NCI-H146 (cell line): ENCODE measurements at regions not wholly inside any gene's neighbourhood (a gene's known extent, or its start where the extent isn't known, plus 50 kb on each side); places are given as distances from the start of the nearest gene placed in this dataset.

Source experiments
- DNase-seq: peaks from one replicate; lab custom pipeline; 2025; lab: John Stamatoyannopoulos, UW

GRCh38 chr9:119639287-119639955, 270.2 kb upstream of the BRINP1 start:
- DNase-seq: no peak

GRCh38 chr9:119634006-119634405, 264.8 kb upstream of the BRINP1 start:
- no peak for DNase-seq

DNA sequence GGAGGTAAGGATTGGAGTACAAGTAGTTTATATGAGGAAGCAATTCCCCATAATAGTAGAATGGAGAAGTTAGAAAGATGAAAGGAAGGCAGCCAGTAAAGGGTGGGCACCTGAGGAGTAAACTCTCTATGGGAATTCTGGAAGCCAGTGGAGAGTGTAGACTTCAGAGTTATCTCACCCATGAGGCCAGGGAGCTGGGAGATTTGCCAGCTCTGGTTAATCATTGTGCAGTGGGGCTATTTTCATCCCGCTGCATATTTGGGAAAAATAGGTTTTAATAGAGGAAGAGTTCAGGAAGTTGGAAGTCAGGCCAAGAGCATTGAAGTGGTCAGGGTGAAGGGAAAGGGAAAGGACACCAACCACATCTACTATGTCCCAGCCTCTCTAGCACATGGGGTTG, 242.3 kb upstream of the BRINP1 start:
- DNase-seq: no peak

DNA sequence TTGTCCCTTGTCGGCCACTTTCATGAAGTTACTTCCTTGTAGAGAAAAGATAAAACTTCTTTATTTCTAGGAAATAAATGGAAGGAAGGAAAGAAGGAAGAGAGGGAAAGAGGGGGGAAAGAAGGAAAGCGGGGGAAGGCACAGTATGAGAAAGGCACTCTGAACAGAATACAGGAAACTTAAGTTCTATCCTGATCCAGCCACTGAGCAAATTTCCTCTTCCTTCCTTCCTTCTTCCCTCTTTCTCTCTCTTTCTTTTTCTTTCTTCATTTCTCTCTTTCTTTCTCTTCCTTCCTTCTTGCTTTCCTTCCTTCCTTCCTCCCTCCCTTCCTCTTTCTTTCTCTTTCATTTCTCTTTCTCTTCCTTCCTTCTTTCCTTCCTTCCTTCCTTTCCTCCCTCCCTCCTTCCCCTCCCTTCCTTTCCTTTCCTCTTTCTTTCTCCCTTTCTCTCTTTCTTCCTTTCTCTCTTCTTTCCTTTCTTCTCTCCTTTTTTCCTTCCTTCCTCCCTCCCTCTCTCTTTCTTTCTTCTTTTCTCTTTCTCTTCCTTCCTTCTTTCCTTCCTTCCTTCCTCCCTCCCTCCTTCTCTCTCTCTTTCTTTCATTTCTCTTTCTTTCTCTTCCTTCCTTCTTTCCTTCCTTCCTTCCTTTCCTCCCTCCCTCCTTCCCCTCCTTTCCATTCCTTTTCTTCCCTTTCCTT, 240.2 kb upstream of the BRINP1 start:
- no peak for DNase-seq

DNA sequence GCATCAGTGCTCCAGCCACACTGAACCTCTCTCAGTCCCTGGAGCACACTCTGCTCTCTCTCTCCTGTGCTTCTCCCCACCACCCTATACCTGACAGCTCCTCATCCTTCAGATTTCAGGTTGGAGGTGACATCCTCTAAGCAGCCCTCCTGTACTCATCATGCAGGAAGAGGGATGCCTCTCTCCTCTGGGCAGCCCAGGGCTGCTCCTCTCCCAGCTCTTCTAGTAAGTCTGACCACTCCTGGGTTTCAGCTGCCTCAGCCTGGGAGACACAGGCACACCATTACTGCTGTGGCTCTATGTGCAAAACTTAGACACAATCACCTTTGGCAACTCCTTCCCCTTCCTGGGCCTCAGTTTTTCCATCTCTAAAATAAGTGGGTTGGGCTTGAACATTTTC, 232.4 kb upstream of the BRINP1 start:
- DNase-seq: no peak

- no peak for DNase-seq
Measured at GRCh38 chr9:119597499-119597898, 228.3 kb upstream of the BRINP1 start.

DNA sequence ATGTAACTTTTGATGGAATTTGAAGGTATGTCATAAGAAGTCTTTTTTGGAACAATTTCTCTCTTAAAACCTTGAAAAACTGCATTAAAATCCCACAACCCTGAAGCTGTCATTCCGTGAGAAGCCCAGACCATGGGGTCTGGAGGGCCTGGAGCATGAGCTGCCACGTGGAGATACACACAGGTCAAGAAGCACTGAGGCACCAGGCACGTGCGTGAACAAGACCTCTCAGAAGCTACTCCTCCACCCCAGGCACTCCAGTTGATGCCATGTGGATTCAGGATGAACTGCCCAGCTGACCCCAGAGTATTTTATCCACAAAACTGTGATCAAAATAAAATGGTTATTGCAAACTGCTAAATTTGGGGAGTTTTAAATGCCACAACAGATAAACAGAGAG, 227.5 kb upstream of the BRINP1 start:
- DNase-seq: no peak

- no peak for DNase-seq
Measured at GRCh38 chr9:119588874-119589744, 219.9 kb upstream of the BRINP1 start.

DNA sequence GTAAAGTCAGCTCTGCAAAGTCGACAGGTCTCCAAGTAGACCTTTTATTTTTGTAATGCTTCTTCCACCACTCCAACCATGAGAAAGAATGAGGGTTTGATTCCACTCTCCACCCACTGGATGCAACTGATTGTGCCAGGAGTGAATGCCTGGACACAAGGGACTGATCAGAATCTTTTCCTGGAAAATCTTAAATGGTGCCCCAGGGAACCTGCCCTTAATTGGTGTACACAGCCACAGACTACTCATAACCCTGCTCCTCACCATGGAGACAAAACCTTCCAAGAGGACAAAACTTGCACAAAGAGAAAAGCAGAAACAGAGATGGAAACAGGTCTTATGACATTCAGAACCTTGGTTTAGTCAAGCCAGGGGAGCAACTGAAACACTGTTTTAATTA, 208.6 kb upstream of the BRINP1 start:
- DNase-seq: no peak

DNA sequence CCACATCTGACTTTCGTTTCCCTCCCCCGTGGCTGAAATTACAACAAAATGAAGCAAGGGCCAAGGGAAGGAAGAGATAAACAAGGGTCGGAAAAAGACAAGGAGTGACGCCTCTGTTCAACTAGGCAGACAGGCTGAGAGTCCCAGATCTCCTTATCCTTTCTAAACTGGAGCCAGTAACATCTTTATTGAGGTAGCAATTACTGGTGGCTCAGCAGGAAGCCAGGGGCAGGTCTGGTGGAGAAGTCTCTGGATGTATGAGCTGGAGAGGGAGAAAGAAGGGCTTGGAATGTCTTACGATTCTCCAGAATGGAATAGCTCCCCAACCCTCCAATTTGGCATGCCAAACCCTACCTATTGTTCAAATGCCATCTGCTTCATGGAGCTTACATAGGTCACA, 190.8 kb upstream of the BRINP1 start:
- no peak for DNase-seq

DNA sequence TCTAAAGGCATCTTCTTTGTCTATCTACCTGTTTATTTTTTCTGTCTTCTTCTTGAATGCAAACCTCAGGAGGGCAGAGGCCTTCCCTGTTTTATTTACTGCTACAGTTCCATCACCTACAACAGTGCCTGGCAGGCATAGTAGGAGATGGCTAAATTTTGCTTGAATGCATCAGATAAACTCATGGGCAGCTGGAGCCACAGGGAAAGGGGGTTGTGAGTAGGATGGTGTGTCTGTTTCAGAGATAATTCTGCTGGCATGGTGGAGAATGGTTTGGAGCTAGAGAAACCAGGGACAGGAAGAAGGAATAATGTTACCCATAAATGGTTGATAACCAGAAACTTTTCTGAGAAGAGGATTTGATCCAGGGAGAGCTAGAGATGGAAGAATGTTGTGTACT, 189.8 kb upstream of the BRINP1 start:
- DNase-seq: no peak

DNA sequence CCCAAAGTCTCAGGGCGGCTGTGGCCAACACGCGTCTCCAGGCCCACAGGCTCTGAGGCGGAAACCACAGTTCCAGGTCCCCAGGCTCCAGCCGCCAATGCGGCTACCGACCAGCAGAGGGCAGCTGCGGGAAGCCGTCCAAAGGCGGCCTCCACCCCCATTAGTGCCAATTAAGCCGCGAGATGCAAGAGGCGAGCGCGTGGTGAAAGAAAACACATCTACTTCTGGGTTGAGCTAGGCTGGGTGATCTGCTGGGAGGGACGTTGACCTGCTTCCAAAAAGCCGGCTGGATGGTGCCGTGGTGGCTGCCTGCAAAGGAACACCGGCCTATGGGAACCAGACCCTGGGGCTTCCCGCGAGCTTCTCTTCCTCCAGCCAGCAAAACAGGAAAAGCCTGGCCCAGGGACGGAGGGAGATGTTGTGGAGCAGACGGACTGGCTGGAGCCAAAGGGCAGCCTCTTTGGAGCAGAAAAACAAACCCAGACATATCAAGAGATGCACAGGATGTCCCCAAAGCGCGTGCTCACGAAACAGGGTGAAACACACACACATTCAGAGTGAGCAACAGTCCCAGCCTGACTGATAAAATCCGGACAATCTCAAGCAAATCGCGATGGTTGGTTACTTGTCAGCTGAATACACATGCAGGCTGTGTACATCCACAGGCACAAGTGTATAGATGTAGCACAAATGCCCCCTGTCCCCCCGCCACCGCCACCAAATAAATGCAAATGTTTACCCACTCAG, 187.1 kb upstream of the BRINP1 start:
- DNase-seq: peak; percentile 62

- no peak for DNase-seq
Measured at GRCh38 chr9:119544492-119544891, 175.3 kb upstream of the BRINP1 start.

- DNase-seq: no peak
Measured at GRCh38 chr9:119537138-119537537, 167.9 kb upstream of the BRINP1 start.

DNA sequence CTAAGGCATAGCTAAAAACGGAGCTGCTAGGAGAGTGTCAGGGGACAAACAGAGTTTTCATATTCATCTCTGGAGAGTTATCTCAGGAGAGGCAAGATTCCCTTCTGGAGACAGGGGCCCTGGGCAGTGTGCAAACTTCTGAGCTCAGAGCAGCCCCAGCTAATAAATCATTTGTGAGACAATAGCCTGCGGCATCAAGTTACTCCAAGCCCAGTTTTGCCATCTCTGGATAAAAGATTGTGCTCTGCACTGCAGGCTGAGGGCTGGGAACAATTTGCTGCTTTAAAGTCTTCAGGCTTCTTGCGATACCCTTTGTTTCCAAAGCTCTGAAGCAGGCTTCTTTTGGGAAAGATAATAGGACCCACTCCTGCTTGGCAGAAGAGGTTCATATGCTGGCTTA, 164.3 kb upstream of the BRINP1 start:
- no peak for DNase-seq

DNA sequence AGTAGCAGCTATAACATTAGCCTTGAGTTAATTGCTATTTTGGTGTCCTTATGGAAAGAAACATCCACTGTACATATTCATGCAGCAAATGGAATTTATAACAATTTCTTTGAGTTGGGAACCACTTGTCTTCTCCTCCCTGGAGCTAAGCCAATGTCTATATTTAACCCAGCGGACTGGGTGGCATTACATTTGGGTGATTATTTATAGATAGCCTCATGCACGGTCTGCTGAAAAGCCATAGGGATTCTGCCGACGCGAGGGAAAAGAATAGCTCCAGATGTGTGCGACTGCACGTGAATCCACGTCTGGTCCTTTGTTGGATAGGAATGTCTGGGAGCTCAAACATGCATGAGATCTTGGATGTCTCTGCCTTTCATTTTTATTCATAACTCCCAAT, 157.5 kb upstream of the BRINP1 start:
- no peak for DNase-seq

GRCh38 chr9:119523508-119523907, 154.3 kb upstream of the BRINP1 start:
- DNase-seq: no peak

- DNase-seq: no peak
Measured at GRCh38 chr9:119522381-119522780, 153.1 kb upstream of the BRINP1 start.

GRCh38 chr9:119509291-119509905, 140.2 kb upstream of the BRINP1 start:
- no peak for DNase-seq

GRCh38 chr9:119501374-119501773, 132.1 kb upstream of the BRINP1 start:
- no peak for DNase-seq

DNA sequence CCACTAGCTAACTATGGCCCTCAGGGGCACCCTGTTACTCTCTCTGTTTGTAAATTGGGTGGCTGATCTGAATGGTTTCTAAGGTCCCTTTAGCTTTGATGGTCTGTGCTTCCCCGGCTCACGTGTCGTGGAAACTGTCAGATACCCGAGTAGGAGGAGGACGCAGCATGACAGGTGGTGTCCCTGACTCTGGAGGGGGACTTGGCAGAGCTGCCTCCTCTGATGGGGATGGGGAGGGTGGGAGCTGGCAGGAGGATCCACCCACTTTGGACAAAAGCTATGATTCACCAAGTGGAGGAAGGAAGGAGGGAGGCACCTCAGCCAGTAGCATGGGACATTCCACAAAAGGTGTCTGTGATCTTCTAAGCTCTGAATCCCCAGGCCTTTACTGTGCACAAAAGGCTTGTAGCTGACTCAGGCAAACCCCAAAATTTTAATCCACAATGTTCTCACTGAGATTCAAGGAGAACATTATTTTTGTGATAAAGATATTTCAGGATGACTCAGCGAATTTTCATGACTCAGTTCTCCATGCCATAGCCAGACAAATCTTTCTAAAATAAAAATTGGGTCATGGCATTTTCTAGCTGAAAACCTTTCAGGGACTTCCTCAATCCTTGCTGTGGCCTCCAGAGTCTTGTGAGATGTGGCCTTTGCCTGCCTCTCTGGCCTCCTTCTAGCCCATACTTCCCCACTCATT, 131.0 kb upstream of the BRINP1 start:
- no peak for DNase-seq
